Breast epithelium (tissue), 3 donors: ENCODE measurements at regions not wholly inside any gene's neighbourhood (a gene's known extent, or its start where the extent isn't known, plus 50 kb on each side); places are given as distances from the start of the nearest gene placed in this dataset.

Experiments used
- POLR2A ChIP-seq: fragments of 450-650 bp; IDR thresholded peaks from one replicate; pipeline ENCODE4 v1.6.1; 2016; ENCODE audit warnings: antibody characterized with exemption, mild to moderate bottlenecking, moderate library complexity
- POLR2AphosphoS5 ChIP-seq, 3 donors: sonication (generic); formaldehyde crosslinking; IDR thresholded peaks; one replicate each; pipeline ENCODE4 v1.6.1; 2017; ENCODE audit warnings: antibody characterized with exemption in 3 of 3
- TF ChIP-seq, protein P1 (sequence below), 3 donors: fragments of 450-650 bp; IDR thresholded peaks; one replicate each; pipeline ENCODE4 v1.5.1; 2016 to 2017; ENCODE audit warnings: antibody characterized with exemption in 3 of 3, mild to moderate bottlenecking in 3 of 3, moderate library complexity in 3 of 3

- TF ChIP-seq, protein P1, sequence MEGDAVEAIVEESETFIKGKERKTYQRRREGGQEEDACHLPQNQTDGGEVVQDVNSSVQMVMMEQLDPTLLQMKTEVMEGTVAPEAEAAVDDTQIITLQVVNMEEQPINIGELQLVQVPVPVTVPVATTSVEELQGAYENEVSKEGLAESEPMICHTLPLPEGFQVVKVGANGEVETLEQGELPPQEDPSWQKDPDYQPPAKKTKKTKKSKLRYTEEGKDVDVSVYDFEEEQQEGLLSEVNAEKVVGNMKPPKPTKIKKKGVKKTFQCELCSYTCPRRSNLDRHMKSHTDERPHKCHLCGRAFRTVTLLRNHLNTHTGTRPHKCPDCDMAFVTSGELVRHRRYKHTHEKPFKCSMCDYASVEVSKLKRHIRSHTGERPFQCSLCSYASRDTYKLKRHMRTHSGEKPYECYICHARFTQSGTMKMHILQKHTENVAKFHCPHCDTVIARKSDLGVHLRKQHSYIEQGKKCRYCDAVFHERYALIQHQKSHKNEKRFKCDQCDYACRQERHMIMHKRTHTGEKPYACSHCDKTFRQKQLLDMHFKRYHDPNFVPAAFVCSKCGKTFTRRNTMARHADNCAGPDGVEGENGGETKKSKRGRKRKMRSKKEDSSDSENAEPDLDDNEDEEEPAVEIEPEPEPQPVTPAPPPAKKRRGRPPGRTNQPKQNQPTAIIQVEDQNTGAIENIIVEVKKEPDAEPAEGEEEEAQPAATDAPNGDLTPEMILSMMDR (IDR thresholded peaks at IDR 0.05), result no peak
- TF ChIP-seq POLR2AphosphoS5 (IDR thresholded peaks at IDR 0.05), result no peak
- no peak for TF ChIP-seq POLR2A
Observed at GRCh38 chr3:175983379-175983778, 1124.2 kb downstream of the NAALADL2 start.
